CD4-positive, alpha-beta memory T cell (primary cell): ENCODE measurements at regions not wholly inside any gene's neighbourhood (a gene's known extent, or its start where the extent isn't known, plus 50 kb on each side); places are given as distances from the start of the nearest gene placed in this dataset.
"Not testable (repeated sequence)": the region's sequence is repeated elsewhere in the genome, so short reads cannot be mapped to it uniquely, and the experiment has no call there.

Experiments
- CTCF ChIA-PET: fragments of 350-600 bp; sonication (Branson Sonifier 250); formaldehyde crosslinking; loops from one replicate; lab custom pipeline; 2021; ENCODE audit warnings: inconsistent platforms; ENCODE audit not compliant: partially characterized antibody; lab: Charles Lee
- POLR2A ChIA-PET: fragments of 350-600 bp; sonication (Branson Sonifier 250); formaldehyde crosslinking; loops from one replicate; lab custom pipeline; 2021; ENCODE audit not compliant: partially characterized antibody; lab: Charles Lee
- DNase-seq, 5 donors: peaks; one replicate each; pipeline versions ENCODE4 v3.0.0 to v3.0.0-alpha.2; 2020 to 2022; ENCODE audit warnings: mixed read lengths in 1 of 5
- H3K27ac ChIP-seq: one replicate; pipeline ENCODE4 v1.7.0; 2013; ENCODE audit warnings: low read depth, low read length
- H3K27me3 ChIP-seq: 2 replicates; pipeline ENCODE4 v1.7.0; 2013; ENCODE audit warnings: mild to moderate bottlenecking, low read length, moderate library complexity; ENCODE audit not compliant: insufficient read depth
- H3K36me3 ChIP-seq: 2 replicates; pipeline ENCODE4 v1.7.0; 2013; ENCODE audit warnings: mild to moderate bottlenecking, low read length, moderate library complexity; ENCODE audit not compliant: insufficient read depth
- H3K4me1 ChIP-seq: 2 replicates; pipeline ENCODE4 v1.7.0; 2013; ENCODE audit warnings: mild to moderate bottlenecking, low read length, moderate library complexity; ENCODE audit not compliant: insufficient read depth
- H3K4me3 ChIP-seq, 2 donors: one replicate each; pipeline ENCODE4 v1.7.0; 2013; ENCODE audit warnings: low read length in 2 of 2, mild to moderate bottlenecking in 1 of 2
- H3K9me3 ChIP-seq, 2 donors: one replicate each; pipeline ENCODE4 v1.7.0; 2013; ENCODE audit warnings: low read length in 2 of 2, control low read depth in 1 of 2; ENCODE audit not compliant: control insufficient read depth in 1 of 2
- H3K27ac Mint-ChIP-seq, 7 donors: one replicate each; pipeline ENCODE4 v1.8.0; 2020 to 2021; ENCODE audit warnings: mixed read lengths in 7 of 7, mild to moderate bottlenecking in 6 of 7, inconsistent platforms in 3 of 7, moderate library complexity in 3 of 7
- H3K27me3 Mint-ChIP-seq, 2 donors: one replicate each; pipeline ENCODE4 v1.8.0; 2020 to 2021; ENCODE audit warnings: mixed read lengths in 2 of 2
- H3K36me3 Mint-ChIP-seq, 2 donors: one replicate each; pipeline ENCODE4 v1.8.0; 2020 to 2021; ENCODE audit warnings: mixed read lengths in 2 of 2, inconsistent platforms in 1 of 2, mild to moderate bottlenecking in 1 of 2
- H3K4me1 Mint-ChIP-seq, 4 donors: one replicate each; pipeline ENCODE4 v1.8.0; 2020 to 2021; ENCODE audit warnings: mixed read lengths in 4 of 4, mild to moderate bottlenecking in 1 of 4
- H3K4me3 Mint-ChIP-seq, 8 donors: one replicate each; pipeline ENCODE4 v1.8.0; 2020 to 2021; ENCODE audit warnings: mixed read lengths in 8 of 8, mild to moderate bottlenecking in 7 of 8, moderate library complexity in 6 of 8, inconsistent platforms in 3 of 8
- H3K9me3 Mint-ChIP-seq, 8 donors: one replicate each; pipeline ENCODE4 v1.8.0; 2020 to 2021; ENCODE audit warnings: mixed read lengths in 8 of 8, mild to moderate bottlenecking in 5 of 8, inconsistent platforms in 3 of 8, moderate library complexity in 1 of 8
- intact Hi-C: fragments of 100-400 bp; cut with micrococcal nuclease; formaldehyde crosslinking; loops from one replicate; pipeline ENCODE4 v1.15.1; 2023

DNA sequence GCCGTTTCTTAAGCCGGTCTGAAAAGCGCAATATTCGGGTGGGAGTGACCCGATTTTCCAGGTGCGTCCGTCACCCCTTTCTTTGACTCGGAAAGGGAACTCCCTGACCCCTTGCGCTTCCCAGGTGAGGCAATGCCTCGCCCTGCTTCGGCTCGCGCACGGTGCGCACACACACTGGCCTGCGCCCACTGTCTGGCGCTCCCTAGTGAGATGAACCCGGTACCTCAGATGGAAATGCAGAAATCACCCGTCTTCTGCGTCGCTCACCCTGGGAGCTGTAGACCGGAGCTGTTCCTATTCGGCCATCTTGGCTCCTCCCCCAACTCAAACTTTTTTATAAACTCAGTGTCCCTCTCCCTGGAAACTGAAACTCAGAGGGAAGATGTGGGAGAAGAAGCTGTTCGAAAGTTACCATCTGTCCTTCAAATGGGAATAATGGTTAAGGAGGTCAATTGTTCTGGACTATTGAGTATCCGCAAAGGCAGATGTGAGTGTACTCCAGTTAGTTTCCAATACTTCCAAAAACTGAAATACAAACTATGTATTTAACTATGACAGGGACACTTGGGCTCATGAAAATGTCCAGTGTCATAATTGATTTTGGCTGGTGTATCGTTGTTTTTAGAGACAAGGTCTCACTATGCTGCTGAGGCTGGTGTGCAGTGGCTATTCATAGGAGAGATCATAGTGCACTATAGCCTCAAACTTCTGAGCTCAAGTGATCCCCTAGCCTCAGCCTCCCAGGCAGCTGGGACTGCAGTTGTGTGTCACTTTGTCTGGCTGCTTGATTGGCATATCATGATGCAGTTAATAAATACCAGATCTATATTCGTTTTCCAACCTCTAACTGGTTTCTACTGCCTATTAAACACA, 67.8 kb upstream of the OSBPL3 start:
- H3K9me3 Mint-ChIP-seq, H3K36me3 ChIP-seq, H3K27ac ChIP-seq, DNase-seq, H3K27me3 Mint-ChIP-seq, H3K9me3 ChIP-seq, intact Hi-C loops, H3K4me1 Mint-ChIP-seq, H3K4me3 ChIP-seq, H3K36me3 Mint-ChIP-seq, POLR2A ChIA-PET, H3K27me3 ChIP-seq, H3K4me1 ChIP-seq: not testable (repeated sequence)
- peak overlapping the region in 1 of 8 donors; percentile 36 for H3K4me3 Mint-ChIP-seq
- CTCF ChIA-PET, result interaction anchor here (1.0 kb wide), 1 partner anchor 235 kb away, joined by 3 read pairs; no protein-coding TSS in a partner anchor
- peak overlapping the region in 1 of 7 donors; percentile 9 for H3K27ac Mint-ChIP-seq

DNA sequence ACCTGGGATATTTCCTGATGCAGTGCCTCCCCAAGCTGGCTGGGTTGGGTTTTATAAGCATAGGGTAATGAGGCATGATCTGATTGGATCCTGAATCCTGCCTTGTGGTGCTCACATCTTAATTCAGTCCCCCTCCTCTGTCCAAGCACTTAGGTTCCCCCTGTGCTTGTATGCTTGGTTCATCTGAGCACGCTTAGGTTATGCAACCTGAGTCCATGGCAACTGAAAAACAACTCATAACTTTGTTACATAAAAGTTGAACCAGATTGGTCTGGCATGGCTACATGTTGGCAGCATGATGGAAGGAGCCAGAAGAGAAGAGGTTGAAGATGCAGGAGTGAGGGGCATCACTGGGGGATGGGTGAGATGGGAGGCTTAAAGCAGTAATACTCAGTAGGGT, 57.3 kb upstream of the OSBPL3 start:
- Histone ChIP-seq H3K27ac (no peak overlapping the region), H3K9me3 (no peaks in the 10 kb centered on the region), H3K4me1 (no peaks in the 10 kb centered on the region), H3K27me3 (no peaks in the 10 kb centered on the region), H3K36me3 (no peaks in the 10 kb centered on the region), H3K4me3 (no peak overlapping the region)
- Mint-ChIP-seq H3K4me3 (no peak overlapping the region), H3K4me1 (peaks cover 0 to 5% (median 3%) of the 10 kb centered on the region in 4 donors), H3K27ac (peak overlapping the region in 2 of 7 donors; percentile 13 to 83), H3K36me3 (peaks cover 3 to 4% of the 10 kb centered on the region in 2 donors), H3K27me3 (no peaks in the 10 kb centered on the region), H3K9me3 (peaks cover 0 to 12% (median 6%) of the 10 kb centered on the region in 8 donors)
- POLR2A ChIA-PET, result interaction anchor here (2.0 kb wide), 1 partner anchor 8 kb away, joined by 7 read pairs; no protein-coding TSS in a partner anchor
- intact Hi-C loops, result no loop called here
- peak in 1 of 5 donors; percentile 16 for DNase-seq
- CTCF ChIA-PET, result interaction anchor here (1.1 to 3.2 kb wide), 5 partner anchors 8 to 225 kb away, joined by 3 to 7 read pairs (median 5); no protein-coding TSS in a partner anchor

GRCh38 chr7:25035274-25035673, 55.3 kb upstream of the OSBPL3 start:
- H3K9me3 Mint-ChIP-seq, result peaks cover 0 to 12% (median 6%) of the 10 kb centered on the region in 8 donors
- CTCF ChIA-PET, result no interaction called here
- intact Hi-C loops, result no loop called here
- H3K36me3 Mint-ChIP-seq, result peaks cover 1 to 4% of the 10 kb centered on the region in 2 donors
- Histone ChIP-seq H3K27ac (no peak overlapping the region), H3K4me1 (peaks cover 18% of the 10 kb centered on the region), H3K27me3 (no peaks in the 10 kb centered on the region), H3K36me3 (no peaks in the 10 kb centered on the region), H3K4me3 (no peak overlapping the region), H3K9me3 (no peaks in the 10 kb centered on the region)
- H3K27me3 Mint-ChIP-seq, result no peaks in the 10 kb centered on the region
- DNase-seq, result no peak
- POLR2A ChIA-PET, result no interaction called here
- H3K4me3 Mint-ChIP-seq, result no peak overlapping the region
- H3K4me1 Mint-ChIP-seq, result peaks cover 6 to 25% (median 21%) of the 10 kb centered on the region in 4 donors
- peak overlapping the region in 1 of 7 donors; percentile 57 for H3K27ac Mint-ChIP-seq

DNA sequence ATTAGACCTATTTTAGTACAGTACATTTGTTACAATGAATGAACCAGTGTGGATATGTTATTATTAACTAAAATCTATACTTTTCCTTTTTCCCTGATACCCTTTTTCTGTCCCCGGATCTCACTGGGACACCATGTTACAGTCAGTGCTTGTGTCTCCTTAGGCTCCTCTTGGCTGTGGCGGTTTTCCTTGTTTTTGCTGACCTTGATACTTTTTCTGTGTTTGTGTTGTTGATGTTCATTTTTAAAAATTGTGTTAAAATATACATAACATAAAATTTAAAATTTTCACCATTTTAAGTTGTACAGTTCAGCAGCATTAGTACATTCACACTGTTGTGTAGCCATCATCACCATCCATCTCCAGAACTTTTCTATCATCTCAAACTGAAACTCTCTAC, 54.2 kb upstream of the OSBPL3 start:
- Histone ChIP-seq H3K4me3 (no peak overlapping the region), H3K36me3 (no peaks in the 10 kb centered on the region), H3K9me3 (no peaks in the 10 kb centered on the region), H3K27ac (no peak overlapping the region), H3K4me1 (peaks cover 27% of the 10 kb centered on the region), H3K27me3 (no peaks in the 10 kb centered on the region)
- Mint-ChIP-seq H3K27ac (peak overlapping the region in 2 of 7 donors; percentile 9 to 68), H3K9me3 (peaks cover 0 to 12% (median 6%) of the 10 kb centered on the region in 8 donors), H3K4me1 (peaks cover 12 to 37% (median 32%) of the 10 kb centered on the region in 4 donors), H3K36me3 (peaks cover 1 to 4% of the 10 kb centered on the region in 2 donors), H3K4me3 (no peak overlapping the region), H3K27me3 (no peaks in the 10 kb centered on the region)
- intact Hi-C loops, result no loop called here
- ChIA-PET POLR2A (interaction anchor here (9.7 kb wide), 1 partner anchor 54 kb away, joined by 210 read pairs; the partner anchor contains the start of gene OSBPL3), CTCF (interaction anchor here (1.2 to 1.6 kb wide), 2 partner anchors 33 to 213 kb away, joined by 3 to 5 read pairs; no protein-coding TSS in a partner anchor)
- no peak for DNase-seq

DNA sequence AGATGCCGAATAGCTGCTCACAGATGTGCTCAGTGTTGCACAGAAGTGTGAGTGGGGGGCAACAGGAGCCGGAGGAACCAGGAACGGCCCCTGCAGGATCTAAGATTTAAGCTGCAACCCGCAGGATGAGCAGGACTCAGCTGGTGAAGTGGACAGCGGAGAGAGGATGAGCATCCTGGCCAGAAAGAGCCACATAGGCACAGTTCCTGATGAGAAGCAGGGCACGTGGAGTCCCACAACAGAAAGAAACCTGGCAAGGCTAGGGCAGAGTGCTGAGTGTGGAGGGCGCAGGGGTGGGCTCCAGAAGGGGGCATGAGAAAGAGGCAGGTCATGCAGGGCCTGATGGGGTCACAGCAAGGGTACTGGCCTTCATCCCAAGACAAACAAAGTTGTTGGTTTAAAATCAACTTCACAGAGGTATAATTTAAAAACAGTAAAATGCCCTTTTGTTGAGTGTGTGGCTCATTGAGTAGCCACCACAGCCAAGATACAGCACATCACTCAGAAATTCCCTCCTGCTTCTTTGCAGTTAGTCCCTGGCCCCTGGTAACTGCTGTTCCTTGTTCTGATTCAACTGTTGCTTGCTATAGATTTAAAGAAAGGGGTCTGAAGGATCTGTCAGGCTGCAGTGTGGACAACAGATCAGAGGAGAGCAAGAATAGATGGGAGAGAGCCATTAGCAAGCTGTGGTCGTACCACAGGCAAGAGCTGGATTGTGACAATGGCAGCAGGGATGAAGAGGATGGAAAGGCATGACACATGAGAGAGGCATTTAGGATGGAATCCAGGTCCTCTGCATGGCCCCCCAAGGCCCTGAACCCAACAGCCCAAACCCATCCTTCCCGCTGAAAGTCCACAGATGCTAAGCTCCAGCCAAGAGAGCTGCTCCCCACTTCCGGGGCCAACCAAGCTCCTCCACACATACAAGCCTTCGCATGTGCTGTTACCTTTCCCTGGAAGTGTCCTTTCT, 53.1 kb upstream of the OSBPL3 start:
- peaks cover 4 to 5% of the 10 kb centered on the region in 2 donors for H3K36me3 Mint-ChIP-seq
- ChIA-PET CTCF (interaction anchor here (1.2 to 9.9 kb wide), 5 partner anchors 18 to 212 kb away, joined by 3 to 118 read pairs (median 5); partner anchors contain the start of gene OSBPL3), POLR2A (interaction anchor here (0.7 to 9.7 kb wide), 3 partner anchors 10 to 212 kb away, joined by 3 to 210 read pairs (median 6); partner anchors contain the start of gene OSBPL3)
- Histone ChIP-seq H3K27me3 (no peaks in the 10 kb centered on the region), H3K9me3 (no peaks in the 10 kb centered on the region), H3K36me3 (no peaks in the 10 kb centered on the region), H3K4me3 (no peak overlapping the region), H3K4me1 (peaks cover 38% of the 10 kb centered on the region), H3K27ac (no peak overlapping the region)
- H3K9me3 Mint-ChIP-seq, result peaks cover 0 to 12% (median 6%) of the 10 kb centered on the region in 8 donors
- H3K4me1 Mint-ChIP-seq, result peaks cover 20 to 47% (median 42%) of the 10 kb centered on the region in 4 donors
- DNase-seq, result no peak
- no peak overlapping the region for H3K4me3 Mint-ChIP-seq
- H3K27me3 Mint-ChIP-seq, result no peaks in the 10 kb centered on the region
- H3K27ac Mint-ChIP-seq, result peak overlapping the region in 3 of 7 donors; percentile 16 to 72 (median 63)
- intact Hi-C loops, result no loop called here

DNA sequence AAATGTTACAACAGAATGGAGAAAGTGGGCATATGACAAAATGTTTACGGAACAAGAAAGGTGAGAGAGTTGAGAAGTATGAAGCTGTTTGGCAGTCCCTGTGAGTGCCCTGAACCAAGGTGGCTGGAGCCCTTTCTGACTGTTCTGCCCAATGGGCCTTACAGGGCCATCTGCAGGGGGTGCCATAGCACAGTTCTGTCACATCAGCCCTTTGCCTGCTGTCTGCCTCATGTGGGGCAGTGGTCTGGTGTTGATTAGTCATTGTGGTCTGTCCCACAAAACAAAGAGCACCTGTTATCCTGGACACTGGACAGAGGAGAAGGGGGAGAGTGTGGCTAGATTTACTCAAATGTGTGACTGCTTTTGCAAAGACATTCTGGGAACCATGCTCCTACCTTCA, 51.5 kb upstream of the OSBPL3 start:
- H3K27ac ChIP-seq, result no peak overlapping the region
- H3K9me3 ChIP-seq, result no peaks in the 10 kb centered on the region
- no peaks in the 10 kb centered on the region for H3K36me3 ChIP-seq
- DNase-seq, result no peak
- peaks cover 4 to 5% of the 10 kb centered on the region in 2 donors for H3K36me3 Mint-ChIP-seq
- CTCF ChIA-PET, result interaction anchor here (1.1 to 9.9 kb wide), 6 partner anchors 11 to 210 kb away, joined by 3 to 118 read pairs (median 22); partner anchors contain the start of gene OSBPL3
- H3K4me3 Mint-ChIP-seq, result peak overlapping the region in 2 of 8 donors; percentile 2 to 40
- intact Hi-C loops, result no loop called here
- H3K9me3 Mint-ChIP-seq, result peaks cover 0 to 10% (median 4%) of the 10 kb centered on the region in 8 donors
- peaks cover 50% of the 10 kb centered on the region for H3K4me1 ChIP-seq
- H3K4me3 ChIP-seq, result no peak overlapping the region
- POLR2A ChIA-PET, result interaction anchor here (0.6 to 9.7 kb wide), 3 partner anchors 51 to 210 kb away, joined by 3 to 210 read pairs (median 6); partner anchors contain the start of gene OSBPL3
- no peaks in the 10 kb centered on the region for H3K27me3 ChIP-seq
- peak overlapping the region in 3 of 7 donors; percentile 29 to 80 (median 72) for H3K27ac Mint-ChIP-seq
- H3K4me1 Mint-ChIP-seq, result peaks cover 25 to 62% (median 53%) of the 10 kb centered on the region in 4 donors
- no peaks in the 10 kb centered on the region for H3K27me3 Mint-ChIP-seq
